GM12873 (cell line): ENCODE measurements at regions not wholly inside any gene's neighbourhood (a gene's known extent, or its start where the extent isn't known, plus 50 kb on each side); places are given as distances from the start of the nearest gene placed in this dataset.

Source experiments
- CTCF ChIP-seq: IDR thresholded peaks from 2 replicates; pipeline ENCODE4 v1.5.1; 2012; ENCODE audit warnings: low read depth, mild to moderate bottlenecking, moderate library complexity, low read length, control low read depth; ENCODE audit not compliant: insufficient read depth; ENCODE audit errors: missing control alignments

GRCh38 chr1:38135625-38136414, 89.2 kb upstream of the POU3F1 start:
- TF ChIP-seq CTCF = no peak

- TF ChIP-seq CTCF = no peak
These were observed 87.7 kb upstream of the POU3F1 start for GRCh38 chr1:38134294-38134755.

- no peak for TF ChIP-seq CTCF
These were observed 87.2 kb upstream of the POU3F1 start for GRCh38 chr1:38133756-38134155.

GRCh38 chr1:38133304-38133703, 86.7 kb upstream of the POU3F1 start:
- no peak for TF ChIP-seq CTCF

GRCh38 chr1:38132681-38133080, 86.1 kb upstream of the POU3F1 start:
- no peak for TF ChIP-seq CTCF

- no peak for TF ChIP-seq CTCF
These were observed 84.5 kb upstream of the POU3F1 start for GRCh38 chr1:38131024-38131585.

- TF ChIP-seq CTCF = no peak
These were observed 83.4 kb upstream of the POU3F1 start for GRCh38 chr1:38129971-38130370.
